Mesothelial cell of epicardium (in vitro differentiated cells): ENCODE measurements at regions not wholly inside any gene's neighbourhood (a gene's known extent, or its start where the extent isn't known, plus 50 kb on each side); places are given as distances from the start of the nearest gene placed in this dataset.

Experiments
- DNase-seq, 2 experiments: peaks; one replicate each; pipeline ENCODE4 v3.0.0; 2021; ENCODE audit warnings: low spot score in 2 of 2; ENCODE audit not compliant: unreplicated experiment in 2 of 2
- H3K27ac Mint-ChIP-seq: 2 replicates; pipeline ENCODE4 v1.8.0; 2021; ENCODE audit warnings: mixed read lengths
- H3K27me3 Mint-ChIP-seq: 2 replicates; pipeline ENCODE4 v1.8.0; 2021; ENCODE audit warnings: low read depth, mixed read lengths
- H3K36me3 Mint-ChIP-seq: 2 replicates; pipeline ENCODE4 v1.8.0; 2021; ENCODE audit warnings: mixed read lengths
- H3K4me1 Mint-ChIP-seq: 2 replicates; pipeline ENCODE4 v1.8.0; 2021; ENCODE audit warnings: mixed read lengths
- H3K4me3 Mint-ChIP-seq: 2 replicates; pipeline ENCODE4 v1.8.0; 2021; ENCODE audit warnings: mild to moderate bottlenecking, moderate library complexity, mixed read lengths
- H3K9me3 Mint-ChIP-seq: 2 replicates; pipeline ENCODE4 v1.8.0; 2021; ENCODE audit warnings: mixed read lengths
- TF ChIP-seq, protein P1 (sequence below): fragments of 200-600 bp; sonication (generic); IDR thresholded peaks from one replicate; pipeline ENCODE4 v1.5.0; 2021; ENCODE audit warnings: antibody characterized with exemption; ENCODE audit not compliant: unreplicated experiment

DNA sequence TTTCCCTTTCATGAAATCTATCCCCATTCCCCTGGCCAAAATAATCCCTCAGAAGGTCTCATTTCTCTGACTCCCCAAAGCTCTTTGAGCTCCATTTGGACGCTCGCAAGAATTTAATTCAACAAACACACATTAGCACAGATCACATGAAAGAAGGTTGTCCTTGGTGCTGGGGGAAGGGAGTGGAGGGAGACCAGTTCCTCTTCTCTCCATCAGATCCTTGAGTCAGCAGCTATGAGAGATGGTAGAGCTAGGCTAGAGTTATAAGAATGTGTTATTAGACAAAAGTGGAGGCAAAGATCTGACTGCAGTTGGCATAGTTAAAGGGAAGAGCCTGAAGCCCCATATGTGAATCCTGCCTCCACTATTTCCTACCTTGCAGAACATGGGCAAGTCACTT is 184.2 kb upstream of the CDYL start:
- H3K9me3 Mint-ChIP-seq, result peaks cover 12% of the 10 kb centered on the region
- no peak for DNase-seq
- no peaks in the 10 kb centered on the region for H3K27me3 Mint-ChIP-seq
- no peaks in the 10 kb centered on the region for H3K36me3 Mint-ChIP-seq
- H3K4me3 Mint-ChIP-seq, result no peak overlapping the region
- no peaks in the 10 kb centered on the region for H3K4me1 Mint-ChIP-seq
- TF ChIP-seq, protein P1, sequence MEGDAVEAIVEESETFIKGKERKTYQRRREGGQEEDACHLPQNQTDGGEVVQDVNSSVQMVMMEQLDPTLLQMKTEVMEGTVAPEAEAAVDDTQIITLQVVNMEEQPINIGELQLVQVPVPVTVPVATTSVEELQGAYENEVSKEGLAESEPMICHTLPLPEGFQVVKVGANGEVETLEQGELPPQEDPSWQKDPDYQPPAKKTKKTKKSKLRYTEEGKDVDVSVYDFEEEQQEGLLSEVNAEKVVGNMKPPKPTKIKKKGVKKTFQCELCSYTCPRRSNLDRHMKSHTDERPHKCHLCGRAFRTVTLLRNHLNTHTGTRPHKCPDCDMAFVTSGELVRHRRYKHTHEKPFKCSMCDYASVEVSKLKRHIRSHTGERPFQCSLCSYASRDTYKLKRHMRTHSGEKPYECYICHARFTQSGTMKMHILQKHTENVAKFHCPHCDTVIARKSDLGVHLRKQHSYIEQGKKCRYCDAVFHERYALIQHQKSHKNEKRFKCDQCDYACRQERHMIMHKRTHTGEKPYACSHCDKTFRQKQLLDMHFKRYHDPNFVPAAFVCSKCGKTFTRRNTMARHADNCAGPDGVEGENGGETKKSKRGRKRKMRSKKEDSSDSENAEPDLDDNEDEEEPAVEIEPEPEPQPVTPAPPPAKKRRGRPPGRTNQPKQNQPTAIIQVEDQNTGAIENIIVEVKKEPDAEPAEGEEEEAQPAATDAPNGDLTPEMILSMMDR, result no peak
- H3K27ac Mint-ChIP-seq, result no peak overlapping the region

DNA sequence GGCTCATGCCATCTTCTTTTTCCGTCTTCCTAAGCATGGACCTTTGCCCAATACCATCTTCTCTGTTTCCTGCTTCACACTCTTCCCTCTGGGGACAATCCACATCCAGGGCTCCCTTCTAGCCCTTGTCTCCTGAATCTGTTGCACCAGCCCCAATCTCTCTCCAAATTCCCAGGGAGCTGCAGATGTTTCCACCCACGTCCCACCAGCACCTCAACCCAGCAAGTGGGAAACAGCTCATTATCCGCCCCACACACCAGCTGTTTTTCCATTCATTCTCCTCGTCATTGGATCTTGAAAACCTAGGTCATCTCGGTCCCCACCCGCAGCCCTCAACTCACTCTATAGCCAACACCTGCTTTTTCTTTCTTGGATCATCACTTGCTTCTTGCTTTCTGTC is 185.0 kb upstream of the CDYL start:
- peaks cover 2% of the 10 kb centered on the region for H3K4me1 Mint-ChIP-seq
- no peaks in the 10 kb centered on the region for H3K27me3 Mint-ChIP-seq
- TF ChIP-seq, protein P1, result no peak
- H3K9me3 Mint-ChIP-seq, result peaks cover 4% of the 10 kb centered on the region
- H3K27ac Mint-ChIP-seq, result no peak overlapping the region
- DNase-seq, result no peak
- H3K4me3 Mint-ChIP-seq, result no peak overlapping the region
- no peaks in the 10 kb centered on the region for H3K36me3 Mint-ChIP-seq

DNA sequence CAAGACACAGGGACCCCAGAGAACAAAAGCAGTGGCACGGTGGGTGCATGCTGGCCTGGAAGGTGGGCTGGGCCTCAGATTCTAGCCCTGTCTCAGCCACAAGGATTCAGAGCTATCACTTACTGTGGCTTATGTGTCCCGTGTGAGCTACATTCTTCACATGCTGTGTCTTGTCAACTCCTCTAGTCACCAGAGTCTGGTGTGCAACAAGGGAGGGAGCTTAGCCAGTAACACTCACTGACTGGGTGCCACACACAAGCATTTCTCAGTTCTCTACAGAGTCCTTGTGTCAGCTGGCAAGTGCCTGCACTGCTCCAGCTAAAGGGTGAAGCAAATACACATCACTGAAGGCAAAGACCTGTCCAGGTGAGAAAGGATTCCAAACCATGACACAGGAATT is 186.9 kb upstream of the CDYL start:
- no peak overlapping the region for H3K27ac Mint-ChIP-seq
- no peak for DNase-seq
- no peaks in the 10 kb centered on the region for H3K27me3 Mint-ChIP-seq
- H3K4me1 Mint-ChIP-seq, result peaks cover 12% of the 10 kb centered on the region
- TF ChIP-seq, protein P1, result no peak
- no peaks in the 10 kb centered on the region for H3K9me3 Mint-ChIP-seq
- no peak overlapping the region for H3K4me3 Mint-ChIP-seq
- H3K36me3 Mint-ChIP-seq, result no peaks in the 10 kb centered on the region

DNA sequence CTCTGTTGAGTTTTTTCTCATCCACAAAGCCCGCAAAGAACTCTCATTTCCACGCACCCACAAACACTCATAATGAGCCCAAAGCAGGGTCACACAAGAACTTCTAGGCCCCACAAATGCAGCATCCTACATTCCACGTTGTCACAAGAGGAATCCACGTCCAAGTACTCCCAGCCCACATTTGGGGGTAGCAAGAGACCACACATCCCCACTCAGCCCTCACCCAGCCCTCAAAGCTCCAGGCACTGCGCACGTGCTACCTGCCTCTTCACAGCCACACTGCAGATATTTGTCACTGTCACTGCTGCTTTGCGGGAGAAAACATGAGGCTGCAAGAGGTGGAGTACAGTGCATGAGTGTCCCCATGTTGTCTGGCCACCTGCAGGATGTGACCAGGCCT is 187.6 kb upstream of the CDYL start:
- Mint-ChIP-seq H3K4me1 (peaks cover 12% of the 10 kb centered on the region), H3K9me3 (no peaks in the 10 kb centered on the region), H3K27ac (no peak overlapping the region), H3K27me3 (no peaks in the 10 kb centered on the region), H3K4me3 (no peak overlapping the region), H3K36me3 (no peaks in the 10 kb centered on the region)
- TF ChIP-seq, protein P1, result no peak
- DNase-seq, result no peak

GRCh38 chr6:4588163-4588562 is 188.0 kb upstream of the CDYL start:
- Mint-ChIP-seq H3K4me3 (no peak overlapping the region), H3K36me3 (no peaks in the 10 kb centered on the region), H3K27ac (no peak overlapping the region), H3K27me3 (no peaks in the 10 kb centered on the region), H3K9me3 (no peaks in the 10 kb centered on the region), H3K4me1 (peaks cover 13% of the 10 kb centered on the region)
- TF ChIP-seq, protein P1, result no peak
- DNase-seq, result no peak

GRCh38 chr6:4587171-4587570 is 189.0 kb upstream of the CDYL start:
- no peak overlapping the region for H3K4me3 Mint-ChIP-seq
- H3K4me1 Mint-ChIP-seq, result peaks cover 21% of the 10 kb centered on the region
- DNase-seq, result no peak
- TF ChIP-seq, protein P1, result no peak
- H3K36me3 Mint-ChIP-seq, result no peaks in the 10 kb centered on the region
- H3K9me3 Mint-ChIP-seq, result no peaks in the 10 kb centered on the region
- no peaks in the 10 kb centered on the region for H3K27me3 Mint-ChIP-seq
- no peak overlapping the region for H3K27ac Mint-ChIP-seq
